Neural progenitor cell (in vitro differentiated cells): ENCODE measurements at regions not wholly inside any gene's neighbourhood (a gene's known extent, or its start where the extent isn't known, plus 50 kb on each side); places are given as distances from the start of the nearest gene placed in this dataset.

Experiments
- DNase-seq: peaks from one replicate; pipeline ENCODE4 v3.0.0-alpha.2; 2016; ENCODE audit warnings: low spot score
- H2AFZ ChIP-seq: fragments of 200-600 bp; sonication (generic); replicated peaks from 2 replicates; pipeline ENCODE4 v1.6.1; 2016; ENCODE audit warnings: antibody characterized with exemption
- H3F3A ChIP-seq: fragments of 200-600 bp; sonication (generic); 2 replicates; pipeline ENCODE4 v1.6.1; 2016; ENCODE audit warnings: antibody characterized with exemption, low read depth
- H3K27ac ChIP-seq: fragments of 200-600 bp; sonication (generic); 2 replicates; pipeline ENCODE4 v1.5.1; 2016; ENCODE audit warnings: mild to moderate bottlenecking
- H3K27me3 ChIP-seq: fragments of 200-600 bp; sonication (generic); 2 replicates; pipeline ENCODE4 v1.6.1; 2016; ENCODE audit warnings: mild to moderate bottlenecking, moderate library complexity
- H3K36me3 ChIP-seq: fragments of 200-600 bp; sonication (generic); 2 replicates; pipeline ENCODE4 v1.5.1; 2016
- H3K4me1 ChIP-seq: fragments of 200-600 bp; sonication (generic); 2 replicates; pipeline ENCODE4 v1.6.1; 2016; ENCODE audit warnings: mixed run types
- H3K4me2 ChIP-seq: fragments of 200-600 bp; sonication (generic); 2 replicates; pipeline ENCODE4 v1.6.1; 2016
- H3K4me3 ChIP-seq: fragments of 200-600 bp; sonication (generic); 2 replicates; pipeline ENCODE4 v1.5.1; 2016
- H3K79me2 ChIP-seq: fragments of 200-600 bp; sonication (generic); 2 replicates; pipeline ENCODE4 v1.6.1; 2016; ENCODE audit warnings: low read depth
- H3K9ac ChIP-seq: fragments of 200-600 bp; sonication (generic); 2 replicates; pipeline ENCODE4 v1.6.1; 2016
- H3K9me3 ChIP-seq: fragments of 200-600 bp; sonication (generic); 2 replicates; pipeline ENCODE4 v1.5.1; 2016; ENCODE audit warnings: low read depth
- H4K20me1 ChIP-seq: fragments of 200-600 bp; sonication (generic); 2 replicates; pipeline ENCODE4 v1.6.1; 2016; ENCODE audit warnings: low read depth
- H3K27ac Mint-ChIP-seq: 3 replicates; pipeline ENCODE4 v1.8.0; 2021; ENCODE audit warnings: mixed read lengths
- H3K27me3 Mint-ChIP-seq: 2 replicates; pipeline ENCODE4 v1.8.0; 2022; ENCODE audit warnings: low read depth, mild to moderate bottlenecking, inconsistent platforms, moderate library complexity, mixed read lengths; ENCODE audit not compliant: insufficient read depth
- H3K36me3 Mint-ChIP-seq: 3 replicates; pipeline ENCODE4 v1.8.0; 2021; ENCODE audit warnings: mixed read lengths
- H3K4me1 Mint-ChIP-seq: 3 replicates; pipeline ENCODE4 v1.8.0; 2021; ENCODE audit warnings: mixed read lengths
- H3K4me3 Mint-ChIP-seq: 3 replicates; pipeline ENCODE4 v1.8.0; 2021; ENCODE audit warnings: mild to moderate bottlenecking, moderate library complexity, mixed read lengths
- H3K9me3 Mint-ChIP-seq: 3 replicates; pipeline ENCODE4 v1.8.0; 2020; ENCODE audit warnings: mixed read lengths
- CTCF ChIP-seq: fragments of 200-600 bp; sonication (generic); IDR thresholded peaks from 2 replicates; pipeline ENCODE4 v1.5.1; 2017; ENCODE audit warnings: antibody characterized with exemption, mild to moderate bottlenecking
- EZH2 ChIP-seq: fragments of 200-600 bp; sonication (generic); IDR thresholded peaks from 2 replicates; pipeline ENCODE4 v1.6.1; 2017; ENCODE audit warnings: antibody characterized with exemption, mild to moderate bottlenecking, moderate library complexity
- EZH2phosphoT487 ChIP-seq: fragments of 200-600 bp; sonication (generic); IDR thresholded peaks from 2 replicates; pipeline ENCODE4 v1.6.1; 2017; ENCODE audit warnings: antibody characterized with exemption

GRCh38 chr5:145574889-145575573 lies 260.1 kb downstream of the PRELID2 start:
- H3K9me3 ChIP-seq, result no peaks in the 10 kb centered on the region
- no peaks in the 10 kb centered on the region for H3F3A ChIP-seq
- Mint-ChIP-seq H3K9me3 (peaks cover 4% of the 10 kb centered on the region), H3K36me3 (no peaks in the 10 kb centered on the region), H3K27ac (no peak overlapping the region), H3K4me1 (no peaks in the 10 kb centered on the region), H3K27me3 (no peaks in the 10 kb centered on the region), H3K4me3 (no peak overlapping the region)
- no peak overlapping the region for H3K27ac ChIP-seq
- H2AFZ ChIP-seq, result no peak overlapping the region
- H3K4me2 ChIP-seq, result no peak overlapping the region
- TF ChIP-seq EZH2 (no peak), EZH2phosphoT487 (no peak), CTCF (no peak)
- no peaks in the 10 kb centered on the region for H3K79me2 ChIP-seq
- H3K36me3 ChIP-seq, result no peaks in the 10 kb centered on the region
- DNase-seq, result no peak
- no peak overlapping the region for H3K4me3 ChIP-seq
- no peaks in the 10 kb centered on the region for H4K20me1 ChIP-seq
- no peaks in the 10 kb centered on the region for H3K4me1 ChIP-seq
- H3K9ac ChIP-seq, result no peak overlapping the region
- H3K27me3 ChIP-seq, result no peaks in the 10 kb centered on the region

GRCh38 chr5:145568581-145568980 lies 266.6 kb downstream of the PRELID2 start:
- Mint-ChIP-seq H3K4me3 (no peak overlapping the region), H3K4me1 (peaks cover 5% of the 10 kb centered on the region), H3K27me3 (no peaks in the 10 kb centered on the region)

DNA sequence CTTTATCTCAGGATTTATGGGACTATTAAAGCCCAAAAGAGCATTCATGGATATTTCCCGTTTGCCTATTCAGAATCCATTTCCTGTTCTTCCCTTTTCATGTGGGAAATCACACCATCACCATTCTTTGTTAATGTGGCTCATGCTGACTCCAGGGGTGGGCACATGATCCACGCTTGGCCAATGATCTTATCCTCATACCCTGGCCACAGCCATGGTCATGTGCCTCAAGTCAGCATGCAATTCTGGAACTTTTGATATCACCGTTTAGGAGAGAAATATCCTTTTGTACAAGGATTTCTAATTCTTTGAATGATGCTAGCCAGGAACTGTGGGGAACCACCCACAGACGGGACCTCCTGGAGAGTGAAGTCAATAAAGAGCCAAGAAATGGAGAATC lies 272.2 kb downstream of the PRELID2 start:
- no peaks in the 10 kb centered on the region for H3K4me1 ChIP-seq
- no peaks in the 10 kb centered on the region for H3K9me3 ChIP-seq
- no peak overlapping the region for H3K9ac ChIP-seq
- H3K27ac ChIP-seq, result no peak overlapping the region
- Mint-ChIP-seq H3K9me3 (no peaks in the 10 kb centered on the region), H3K27ac (no peak overlapping the region), H3K4me3 (no peak overlapping the region), H3K36me3 (no peaks in the 10 kb centered on the region), H3K4me1 (peaks cover 13% of the 10 kb centered on the region), H3K27me3 (no peaks in the 10 kb centered on the region)
- H3K4me2 ChIP-seq, result no peak overlapping the region
- H3K36me3 ChIP-seq, result no peaks in the 10 kb centered on the region
- H3F3A ChIP-seq, result no peaks in the 10 kb centered on the region
- TF ChIP-seq CTCF (no peak), EZH2 (no peak), EZH2phosphoT487 (no peak)
- no peaks in the 10 kb centered on the region for H3K79me2 ChIP-seq
- H3K27me3 ChIP-seq, result no peaks in the 10 kb centered on the region
- no peak overlapping the region for H3K4me3 ChIP-seq
- no peak overlapping the region for H2AFZ ChIP-seq
- H4K20me1 ChIP-seq, result no peaks in the 10 kb centered on the region
- DNase-seq, result no peak

More at GRCh38 chr5:145568581-145568980, 266.6 kb downstream of the PRELID2 start:
- Histone ChIP-seq H4K20me1 (no peaks in the 10 kb centered on the region), H3K9me3 (no peaks in the 10 kb centered on the region), H3F3A (no peaks in the 10 kb centered on the region), H3K4me3 (no peak overlapping the region), H3K27ac (no peak overlapping the region), H3K27me3 (no peaks in the 10 kb centered on the region), H3K4me1 (no peaks in the 10 kb centered on the region), H3K36me3 (no peaks in the 10 kb centered on the region), H2AFZ (no peak overlapping the region), H3K9ac (no peak overlapping the region), H3K4me2 (no peak overlapping the region), H3K79me2 (no peaks in the 10 kb centered on the region)
- TF ChIP-seq EZH2 (no peak), EZH2phosphoT487 (no peak)
- DNase-seq, result no peak
- no peak overlapping the region for H3K27ac Mint-ChIP-seq
- no peaks in the 10 kb centered on the region for H3K9me3 Mint-ChIP-seq
- H3K36me3 Mint-ChIP-seq, result no peaks in the 10 kb centered on the region

GRCh38 chr5:145558288-145558687 lies 276.9 kb downstream of the PRELID2 start:
- Mint-ChIP-seq H3K27me3 (no peaks in the 10 kb centered on the region), H3K4me3 (no peak overlapping the region), H3K36me3 (no peaks in the 10 kb centered on the region), H3K27ac (no peak overlapping the region), H3K9me3 (no peaks in the 10 kb centered on the region), H3K4me1 (peaks cover 10% of the 10 kb centered on the region)
- H3K27me3 ChIP-seq, result no peaks in the 10 kb centered on the region
- no peaks in the 10 kb centered on the region for H3K79me2 ChIP-seq
- H3F3A ChIP-seq, result no peaks in the 10 kb centered on the region
- TF ChIP-seq CTCF (no peak), EZH2 (no peak), EZH2phosphoT487 (no peak)
- no peaks in the 10 kb centered on the region for H3K4me1 ChIP-seq
- no peaks in the 10 kb centered on the region for H4K20me1 ChIP-seq
- no peaks in the 10 kb centered on the region for H3K36me3 ChIP-seq
- no peaks in the 10 kb centered on the region for H3K9me3 ChIP-seq
- DNase-seq, result no peak
- no peak overlapping the region for H3K27ac ChIP-seq
- no peak overlapping the region for H3K9ac ChIP-seq
- H3K4me2 ChIP-seq, result no peak overlapping the region
- no peak overlapping the region for H2AFZ ChIP-seq
- H3K4me3 ChIP-seq, result no peak overlapping the region
